ENCODE measurements at regions not wholly inside any gene's neighbourhood (a gene's known extent, or its start where the extent isn't known, plus 50 kb on each side); places are given as distances from the start of the nearest gene placed in this dataset.

DNA sequence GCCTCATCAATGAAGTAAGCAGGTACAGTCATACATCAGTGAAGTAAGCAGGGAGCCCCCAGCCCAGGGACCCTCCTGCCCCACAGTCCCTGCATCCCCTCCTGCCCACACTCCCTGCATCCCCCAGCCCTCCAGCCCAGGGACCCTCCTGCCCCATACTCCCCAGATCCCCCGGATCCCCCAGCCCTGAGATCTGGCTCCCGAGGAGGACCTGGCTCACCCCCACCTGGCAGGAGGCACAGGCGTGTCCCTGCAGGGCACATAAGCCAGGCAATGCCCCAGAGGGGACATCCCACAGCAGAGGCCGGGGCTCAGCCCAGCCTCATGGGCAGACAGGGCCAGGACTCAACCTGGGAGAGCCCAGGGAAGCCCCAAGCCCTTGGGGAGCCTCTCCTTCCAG is 53.6 kb upstream of the TPM4 start:
- ATAC-seq, result no peak
- DNase-seq, result no peak

DNA sequence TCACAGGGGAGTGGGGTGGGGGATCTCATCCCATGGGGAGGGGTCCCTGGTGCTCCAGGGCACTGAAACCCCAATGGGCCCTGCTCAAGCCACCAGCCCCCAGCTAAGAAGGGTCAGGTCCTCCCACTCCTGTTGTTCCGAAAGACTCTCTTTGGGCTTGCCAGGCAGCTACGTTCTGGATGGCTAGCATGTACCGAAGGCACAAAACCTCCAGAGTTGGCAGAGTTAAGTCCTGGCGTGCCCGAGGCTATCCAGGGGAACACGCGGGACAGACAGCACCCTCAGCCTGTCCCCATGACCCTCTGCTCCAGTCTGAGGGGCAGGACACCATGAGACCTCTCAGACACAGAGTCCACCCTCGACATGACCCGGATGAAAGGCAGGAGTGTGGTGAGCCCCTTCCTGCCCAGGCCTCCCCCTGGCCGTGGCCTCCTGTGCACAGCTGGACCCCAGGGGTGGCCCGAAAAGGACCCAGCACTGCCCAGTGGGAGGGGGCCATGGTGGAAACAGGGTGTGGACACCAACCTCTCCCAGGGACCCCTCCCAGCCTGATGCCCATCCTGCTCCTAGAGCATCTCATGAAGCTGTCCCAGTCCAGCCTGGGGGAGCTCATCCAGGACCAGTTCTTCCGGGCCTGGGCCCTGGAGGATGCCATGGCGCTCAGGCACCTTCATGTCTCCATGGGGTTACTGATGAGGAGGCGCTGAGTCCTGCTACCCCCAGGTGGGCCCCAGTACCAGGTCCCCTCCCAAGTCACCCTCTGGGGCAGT is 53.0 kb upstream of the TPM4 start:
- ATAC-seq (no peak), DNase-seq (no peak)

DNA sequence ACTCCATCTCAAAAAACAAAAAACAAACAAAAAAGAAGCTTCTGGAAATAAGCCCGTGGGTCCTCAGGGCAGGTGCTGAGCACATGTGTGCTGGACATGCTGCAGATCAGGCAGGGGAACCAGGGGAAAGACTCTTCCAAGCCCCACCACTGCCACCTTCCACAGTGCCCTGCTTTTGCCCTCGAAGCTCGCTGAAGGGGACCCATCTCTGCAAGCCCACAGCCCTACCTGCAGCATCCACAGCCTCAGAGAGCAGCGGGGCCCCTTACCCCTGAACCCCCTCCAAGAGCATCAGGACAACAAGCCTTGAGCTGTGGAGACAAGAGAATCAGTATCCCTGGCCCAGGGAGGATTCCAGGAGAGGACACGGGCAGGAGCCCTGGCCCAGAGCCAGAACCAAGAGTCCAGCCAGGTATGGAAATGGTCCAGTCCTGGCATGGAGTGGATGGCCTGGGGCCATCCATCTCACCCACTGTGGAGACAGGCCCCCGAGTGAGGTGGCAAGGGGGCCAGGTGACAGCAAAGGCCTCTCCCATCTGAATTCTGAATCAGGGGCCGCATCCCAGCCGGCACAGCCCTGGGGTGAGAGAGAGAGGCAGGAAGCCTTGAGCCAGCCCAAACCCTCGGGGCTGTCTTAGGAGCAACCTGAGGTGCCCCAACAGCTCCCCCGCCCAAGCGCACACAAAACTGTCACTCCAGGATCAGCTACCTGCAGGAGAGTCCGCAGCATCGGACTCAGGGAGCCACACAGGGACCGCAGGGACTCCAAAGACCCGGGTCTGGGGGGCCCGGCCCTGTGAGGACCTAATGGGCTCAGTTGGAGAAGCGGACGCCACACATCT is 51.8 kb upstream of the TPM4 start:
- ATAC-seq (no peak), DNase-seq (no peak)

DNA sequence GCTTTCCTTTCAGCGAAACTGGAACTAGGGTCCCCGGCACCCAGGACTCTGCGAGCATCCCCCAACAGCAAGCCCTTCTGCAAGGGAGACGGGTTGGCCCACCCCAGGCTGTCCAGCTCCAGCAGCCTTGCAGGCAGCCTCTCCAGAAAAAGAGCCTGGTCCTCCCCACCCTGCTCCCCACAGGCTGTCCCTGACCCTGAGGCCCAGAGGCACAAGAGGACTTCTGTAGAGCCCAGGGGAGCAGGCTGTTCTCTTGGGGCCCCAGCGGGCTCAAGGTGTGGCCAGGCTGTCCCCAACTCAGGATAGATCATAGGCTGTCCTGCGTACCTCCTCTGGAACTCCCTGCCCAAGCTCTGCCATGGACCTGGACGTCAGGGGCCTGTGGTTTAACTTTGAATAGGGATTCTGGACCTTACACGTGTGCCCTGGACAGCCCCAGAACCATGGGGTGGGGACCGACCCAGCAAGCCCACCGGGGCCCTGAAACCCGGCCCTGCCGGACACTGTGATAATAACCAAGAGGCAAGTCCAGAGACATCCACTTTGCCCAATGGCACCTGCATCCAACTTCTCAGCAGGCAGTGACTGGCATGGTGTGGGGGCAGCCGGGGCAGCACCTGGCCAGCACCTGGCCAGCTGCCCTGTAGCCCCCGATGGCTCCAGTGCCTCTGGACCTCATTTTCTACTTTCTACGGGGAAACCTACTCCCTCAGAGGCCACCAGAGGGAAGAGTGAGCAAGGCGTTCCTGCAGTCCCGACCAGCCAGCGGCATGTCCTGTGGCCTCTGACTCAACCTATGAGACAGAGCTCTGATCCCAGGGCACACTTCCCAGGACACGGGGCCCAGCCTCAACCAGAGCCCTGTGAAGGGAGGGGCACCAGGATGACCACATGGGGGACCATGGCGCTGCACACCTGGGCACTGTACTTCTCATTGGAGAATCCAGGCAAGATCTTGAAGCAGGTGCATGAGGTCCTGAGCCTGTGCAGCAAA is 50.9 kb upstream of the TPM4 start:
- DNase-seq (no peak), ATAC-seq (no peak)

DNA sequence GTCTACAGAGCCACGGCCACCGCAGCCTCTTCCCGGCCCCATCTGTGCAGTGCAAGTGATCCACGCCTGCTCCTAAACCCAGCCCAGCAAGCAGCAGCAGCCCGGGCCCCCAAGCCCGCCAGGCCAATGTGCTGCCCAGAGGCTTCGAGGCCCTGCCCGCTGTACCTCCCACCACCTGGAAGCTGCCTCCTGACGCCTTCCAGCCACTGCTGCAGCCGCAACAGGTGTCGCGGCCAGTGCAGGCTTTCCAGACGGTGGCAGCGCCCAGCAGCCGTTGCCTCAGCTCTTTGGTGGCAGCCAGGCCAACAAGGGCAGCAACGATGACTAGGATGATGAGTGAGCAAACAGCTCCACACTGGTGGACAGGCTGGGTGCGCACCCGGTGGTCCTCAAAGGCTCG is 50.2 kb upstream of the TPM4 start:
- no peak for DNase-seq
- no peak for ATAC-seq
